ENCODE measurements at regions not wholly inside any gene's neighbourhood (a gene's known extent, or its start where the extent isn't known, plus 50 kb on each side); places are given as distances from the start of the nearest gene placed in this dataset.
"Not testable (repeated sequence)": the region's sequence is repeated elsewhere in the genome, so short reads cannot be mapped to it uniquely, and the experiment has no call there.

GRCh38 chr6:167669870-167670802 lies 156.6 kb upstream of the AFDN start:
- ATAC-seq, result no peak
- TF ChIP-seq ZNF70 (CRISPR knock-in tag; IDR thresholded peaks at IDR 0.05), result no peak
- TF ChIP-seq, protein P1, sequence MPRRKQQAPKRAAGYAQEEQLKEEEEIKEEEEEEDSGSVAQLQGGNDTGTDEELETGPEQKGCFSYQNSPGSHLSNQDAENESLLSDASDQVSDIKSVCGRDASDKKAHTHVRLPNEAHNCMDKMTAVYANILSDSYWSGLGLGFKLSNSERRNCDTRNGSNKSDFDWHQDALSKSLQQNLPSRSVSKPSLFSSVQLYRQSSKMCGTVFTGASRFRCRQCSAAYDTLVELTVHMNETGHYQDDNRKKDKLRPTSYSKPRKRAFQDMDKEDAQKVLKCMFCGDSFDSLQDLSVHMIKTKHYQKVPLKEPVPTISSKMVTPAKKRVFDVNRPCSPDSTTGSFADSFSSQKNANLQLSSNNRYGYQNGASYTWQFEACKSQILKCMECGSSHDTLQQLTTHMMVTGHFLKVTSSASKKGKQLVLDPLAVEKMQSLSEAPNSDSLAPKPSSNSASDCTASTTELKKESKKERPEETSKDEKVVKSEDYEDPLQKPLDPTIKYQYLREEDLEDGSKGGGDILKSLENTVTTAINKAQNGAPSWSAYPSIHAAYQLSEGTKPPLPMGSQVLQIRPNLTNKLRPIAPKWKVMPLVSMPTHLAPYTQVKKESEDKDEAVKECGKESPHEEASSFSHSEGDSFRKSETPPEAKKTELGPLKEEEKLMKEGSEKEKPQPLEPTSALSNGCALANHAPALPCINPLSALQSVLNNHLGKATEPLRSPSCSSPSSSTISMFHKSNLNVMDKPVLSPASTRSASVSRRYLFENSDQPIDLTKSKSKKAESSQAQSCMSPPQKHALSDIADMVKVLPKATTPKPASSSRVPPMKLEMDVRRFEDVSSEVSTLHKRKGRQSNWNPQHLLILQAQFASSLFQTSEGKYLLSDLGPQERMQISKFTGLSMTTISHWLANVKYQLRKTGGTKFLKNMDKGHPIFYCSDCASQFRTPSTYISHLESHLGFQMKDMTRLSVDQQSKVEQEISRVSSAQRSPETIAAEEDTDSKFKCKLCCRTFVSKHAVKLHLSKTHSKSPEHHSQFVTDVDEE (CRISPR knock-in tag; IDR thresholded peaks at IDR 0.05), result no peak
- TF ChIP-seq ZNF565 (CRISPR knock-in tag; conservative IDR thresholded peaks at IDR 0.05; ENCODE audit: low read depth), result no peak
- no peak for TF ChIP-seq ZNF8 (CRISPR knock-in tag; IDR thresholded peaks at IDR 0.05)
- no peak for TF ChIP-seq ZFP30 (CRISPR knock-in tag; IDR thresholded peaks at IDR 0.05)
- TF ChIP-seq CREB5 (CRISPR knock-in tag; IDR thresholded peaks at IDR 0.05; ENCODE audit: low read depth), result no peak
- no peak for TF ChIP-seq ARNTL (CRISPR knock-in tag; IDR thresholded peaks at IDR 0.05; ENCODE audit: borderline replicate concordance, low read depth)
- TF ChIP-seq BACH2 (CRISPR knock-in tag; IDR thresholded peaks at IDR 0.05; ENCODE audit: borderline replicate concordance), result no peak
- no peak for TF ChIP-seq ZFP3 (CRISPR knock-in tag; IDR thresholded peaks at IDR 0.05)

GRCh38 chr6:167670938-167671338 lies 155.8 kb upstream of the AFDN start:
- TF ChIP-seq ZFP3 (CRISPR knock-in tag; IDR thresholded peaks at IDR 0.05), result no peak
- no peak for TF ChIP-seq OSR1 (CRISPR knock-in tag; IDR thresholded peaks at IDR 0.05)
- TF ChIP-seq PPARA (CRISPR knock-in tag; IDR thresholded peaks at IDR 0.05; ENCODE audit: borderline replicate concordance), result no peak
- no peak for TF ChIP-seq TCF4 (CRISPR knock-in tag; IDR thresholded peaks at IDR 0.05; ENCODE audit: borderline replicate concordance)
- TF ChIP-seq, protein P1 (CRISPR knock-in tag; IDR thresholded peaks at IDR 0.05), result no peak
- TF ChIP-seq ZNF8 (CRISPR knock-in tag; IDR thresholded peaks at IDR 0.05), result no peak
- TF ChIP-seq ZFP30 (CRISPR knock-in tag; IDR thresholded peaks at IDR 0.05), result no peak
- no peak for TF ChIP-seq GLIS3 (CRISPR knock-in tag; IDR thresholded peaks at IDR 0.05)
- no peak for TF ChIP-seq ISL1 (CRISPR knock-in tag; IDR thresholded peaks at IDR 0.05)
- TF ChIP-seq TOX (CRISPR knock-in tag; IDR thresholded peaks at IDR 0.05; ENCODE audit: borderline replicate concordance), result no peak
- no peak for TF ChIP-seq ZNF565 (CRISPR knock-in tag; conservative IDR thresholded peaks at IDR 0.05; ENCODE audit: low read depth)
- TF ChIP-seq CSRNP3 (CRISPR knock-in tag; IDR thresholded peaks at IDR 0.05), result no peak
- TF ChIP-seq ARNTL (CRISPR knock-in tag; IDR thresholded peaks at IDR 0.05; ENCODE audit: borderline replicate concordance, low read depth), result no peak
- no peak for TF ChIP-seq RARB (CRISPR knock-in tag; IDR thresholded peaks at IDR 0.05)
- no peak for TF ChIP-seq BACH2 (CRISPR knock-in tag; IDR thresholded peaks at IDR 0.05; ENCODE audit: borderline replicate concordance)
- no peak for TF ChIP-seq ZNF70 (CRISPR knock-in tag; IDR thresholded peaks at IDR 0.05)
- TF ChIP-seq, protein P2, sequence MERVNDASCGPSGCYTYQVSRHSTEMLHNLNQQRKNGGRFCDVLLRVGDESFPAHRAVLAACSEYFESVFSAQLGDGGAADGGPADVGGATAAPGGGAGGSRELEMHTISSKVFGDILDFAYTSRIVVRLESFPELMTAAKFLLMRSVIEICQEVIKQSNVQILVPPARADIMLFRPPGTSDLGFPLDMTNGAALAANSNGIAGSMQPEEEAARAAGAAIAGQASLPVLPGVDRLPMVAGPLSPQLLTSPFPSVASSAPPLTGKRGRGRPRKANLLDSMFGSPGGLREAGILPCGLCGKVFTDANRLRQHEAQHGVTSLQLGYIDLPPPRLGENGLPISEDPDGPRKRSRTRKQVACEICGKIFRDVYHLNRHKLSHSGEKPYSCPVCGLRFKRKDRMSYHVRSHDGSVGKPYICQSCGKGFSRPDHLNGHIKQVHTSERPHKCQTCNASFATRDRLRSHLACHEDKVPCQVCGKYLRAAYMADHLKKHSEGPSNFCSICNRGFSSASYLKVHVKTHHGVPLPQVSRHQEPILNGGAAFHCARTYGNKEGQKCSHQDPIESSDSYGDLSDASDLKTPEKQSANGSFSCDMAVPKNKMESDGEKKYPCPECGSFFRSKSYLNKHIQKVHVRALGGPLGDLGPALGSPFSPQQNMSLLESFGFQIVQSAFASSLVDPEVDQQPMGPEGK (CRISPR knock-in tag; IDR thresholded peaks at IDR 0.05; ENCODE audit: borderline replicate concordance), result no peak
- TF ChIP-seq CSDC2 (CRISPR knock-in tag; IDR thresholded peaks at IDR 0.05), result no peak
- no peak for ATAC-seq

- ATAC-seq, result not testable (repeated sequence)
Observed at GRCh38 chr6:167671379-167671976, 155.2 kb upstream of the AFDN start.

All from SK-N-SH treated with all-trans-retinoic acid at 6 μM for 48 hours (cell line).